Activated B cell treated with CpG ODN at 0.5 μM for 24 hours (primary cell): ENCODE measurements at regions not wholly inside any gene's neighbourhood (a gene's known extent, or its start where the extent isn't known, plus 50 kb on each side); places are given as distances from the start of the nearest gene placed in this dataset.
"Not testable (repeated sequence)": the region's sequence is repeated elsewhere in the genome, so short reads cannot be mapped to it uniquely, and the experiment has no call there.

Experiments used
- ATAC-seq: fragments of 200-7000 bp; cut with Tn5 transposase; one replicate; pipeline ENCODE4 v1.10.0; 2021; ENCODE audit warnings: low read depth, mild to moderate bottlenecking, moderate library complexity
- CTCF ChIA-PET: fragments of 350-600 bp; sonication (Branson Sonifier 250); formaldehyde crosslinking; loops from one replicate; lab custom pipeline; 2021; ENCODE audit warnings: antibody characterized with exemption; lab: Charles Lee
- POLR2A ChIA-PET: fragments of 350-600 bp; sonication (Branson Sonifier 250); formaldehyde crosslinking; loops from one replicate; lab custom pipeline; 2021; ENCODE audit warnings: antibody characterized with exemption; lab: Charles Lee
- DNase-seq: peaks from one replicate; pipeline ENCODE4 v3.0.0; 2022
- H3K27ac Mint-ChIP-seq: one replicate; pipeline ENCODE4 v1.8.0; 2020; ENCODE audit warnings: mixed read lengths
- H3K27me3 Mint-ChIP-seq: one replicate; pipeline ENCODE4 v1.8.0; 2021; ENCODE audit warnings: mixed read lengths
- H3K36me3 Mint-ChIP-seq: one replicate; pipeline ENCODE4 v1.8.0; 2021; ENCODE audit warnings: low read depth, mixed read lengths
- H3K4me1 Mint-ChIP-seq: one replicate; pipeline ENCODE4 v1.8.0; 2021; ENCODE audit warnings: mixed read lengths
- H3K4me3 Mint-ChIP-seq: one replicate; pipeline ENCODE4 v1.8.0; 2020; ENCODE audit warnings: mild to moderate bottlenecking, mixed read lengths
- H3K9me3 Mint-ChIP-seq: one replicate; pipeline ENCODE4 v1.8.0; 2020; ENCODE audit warnings: mixed read lengths
- CTCF ChIP-seq: fragments of 200-600 bp; IDR thresholded peaks from one replicate; pipeline ENCODE4 v1.8.0; 2022; ENCODE audit warnings: antibody characterized with exemption, mild to moderate bottlenecking
- intact Hi-C: fragments of 100-400 bp; cut with micrococcal nuclease; formaldehyde crosslinking; loops from one replicate; pipeline ENCODE4 v1.15.1; 2024

GRCh38 chr15:58369261-58369701 lies 62.5 kb upstream of the LIPC start:
- ChIA-PET POLR2A (no interaction called here), CTCF (no interaction called here)
- Mint-ChIP-seq H3K4me3 (no peak overlapping the region), H3K36me3 (no peaks in the 10 kb centered on the region), H3K27ac (no peak overlapping the region), H3K27me3 (peaks cover 5% of the 10 kb centered on the region), H3K4me1 (no peaks in the 10 kb centered on the region), H3K9me3 (peaks cover 8% of the 10 kb centered on the region)
- intact Hi-C loops = no loop called here
- no peak for DNase-seq
- TF ChIP-seq CTCF = no peak
- no peak for ATAC-seq

GRCh38 chr15:58369956-58370355 lies 61.8 kb upstream of the LIPC start:
- no peak for ATAC-seq
- no peak overlapping the region for H3K4me3 Mint-ChIP-seq
- CTCF ChIA-PET = no interaction called here
- peaks cover 3% of the 10 kb centered on the region for H3K27me3 Mint-ChIP-seq
- H3K4me1 Mint-ChIP-seq = no peaks in the 10 kb centered on the region
- DNase-seq = no peak
- H3K9me3 Mint-ChIP-seq = peaks cover 8% of the 10 kb centered on the region
- intact Hi-C loops = no loop called here
- H3K27ac Mint-ChIP-seq = no peak overlapping the region
- TF ChIP-seq CTCF = no peak
- POLR2A ChIA-PET = no interaction called here
- no peaks in the 10 kb centered on the region for H3K36me3 Mint-ChIP-seq

- Mint-ChIP-seq H3K9me3 (peaks cover 12% of the 10 kb centered on the region), H3K27me3 (no peaks in the 10 kb centered on the region), H3K4me1 (no peaks in the 10 kb centered on the region), H3K36me3 (no peaks in the 10 kb centered on the region), H3K27ac (no peak overlapping the region), H3K4me3 (no peak overlapping the region)
- intact Hi-C loops = no loop called here
- POLR2A ChIA-PET = no interaction called here
- CTCF ChIA-PET = no interaction called here
- no peak for TF ChIP-seq CTCF
- ATAC-seq = no peak
- DNase-seq = no peak
These were observed 57.6 kb upstream of the LIPC start for GRCh38 chr15:58374147-58374546.

- H3K36me3 Mint-ChIP-seq = no peaks in the 10 kb centered on the region
- TF ChIP-seq CTCF = no peak
- intact Hi-C loops = no loop called here
- H3K27ac Mint-ChIP-seq = no peak overlapping the region
- DNase-seq = no peak
- H3K9me3 Mint-ChIP-seq = peaks cover 11% of the 10 kb centered on the region
- ChIA-PET CTCF (no interaction called here), POLR2A (no interaction called here)
- H3K4me1 Mint-ChIP-seq = no peaks in the 10 kb centered on the region
- ATAC-seq = no peak
- H3K4me3 Mint-ChIP-seq = no peak overlapping the region
- no peaks in the 10 kb centered on the region for H3K27me3 Mint-ChIP-seq
These were observed 54.6 kb upstream of the LIPC start for GRCh38 chr15:58377193-58377592.

- Mint-ChIP-seq H3K4me3 (no peak overlapping the region), H3K27ac (no peak overlapping the region), H3K36me3 (no peaks in the 10 kb centered on the region), H3K4me1 (no peaks in the 10 kb centered on the region), H3K9me3 (peaks cover 8% of the 10 kb centered on the region), H3K27me3 (no peaks in the 10 kb centered on the region)
- ChIA-PET POLR2A (no interaction called here), CTCF (no interaction called here)
- ATAC-seq (no peak), DNase-seq (no peak)
- intact Hi-C loops = no loop called here
- no peak for TF ChIP-seq CTCF
These were observed 53.3 kb upstream of the LIPC start for GRCh38 chr15:58378241-58379085.

- POLR2A ChIA-PET, intact Hi-C loops, H3K9me3 Mint-ChIP-seq, H3K4me3 Mint-ChIP-seq, ATAC-seq, H3K4me1 Mint-ChIP-seq, DNase-seq, H3K27me3 Mint-ChIP-seq, H3K27ac Mint-ChIP-seq, CTCF ChIA-PET, H3K36me3 Mint-ChIP-seq: not testable (repeated sequence)
These were observed 52.3 kb upstream of the LIPC start for GRCh38 chr15:58379454-58379853.
